Left lung (tissue), 4 donors: ENCODE measurements at regions not wholly inside any gene's neighbourhood (a gene's known extent, or its start where the extent isn't known, plus 50 kb on each side); places are given as distances from the start of the nearest gene placed in this dataset.
"Not testable (repeated sequence)": the region's sequence is repeated elsewhere in the genome, so short reads cannot be mapped to it uniquely, and the experiment has no call there.

Experiments
- ATAC-seq: fragments of 200-7000 bp; cut with Tn5 transposase; one replicate; pipeline ENCODE4 v1.9.1; 2020; ENCODE audit warnings: moderate library complexity
- DNase-seq, 4 donors: peaks; one replicate each; pipeline ENCODE4 v3.0.0-alpha.2; 2013 to 2020
- H3K27ac ChIP-seq, 2 donors: fragments of 200-600 bp; sonication (generic) in 1 of 2; one replicate each; pipeline versions ENCODE4 v1.5.0 to v1.8.0; 2020 to 2021
- H3K27me3 ChIP-seq, 2 donors: fragments of 200-600 bp; sonication (generic) in 1 of 2; one replicate each; pipeline versions ENCODE4 v1.5.0 to v1.8.0; 2020 to 2021
- H3K36me3 ChIP-seq, 2 donors: fragments of 200-600 bp; sonication (generic) in 1 of 2; one replicate each; pipeline versions ENCODE4 v1.5.0 to v1.8.0; 2020 to 2021
- H3K4me1 ChIP-seq, 2 donors: fragments of 200-600 bp; one replicate each; pipeline ENCODE4 v1.8.0; 2021
- H3K4me3 ChIP-seq, 2 donors: fragments of 200-600 bp; sonication (generic) in 1 of 2; one replicate each; pipeline versions ENCODE4 v1.5.0 to v1.8.0; 2020 to 2021; ENCODE audit warnings: mild to moderate bottlenecking in 1 of 2
- H3K9me3 ChIP-seq, 2 donors: fragments of 200-600 bp; sonication (generic) in 1 of 2; one replicate each; pipeline versions ENCODE4 v1.5.0 to v1.8.0; 2020 to 2021
- CTCF ChIP-seq, 2 donors: fragments of 200-600 bp; sonication (generic) in 1 of 2; IDR thresholded peaks; one replicate each; pipeline versions ENCODE4 v1.5.0 to v1.8.0; 2021; ENCODE audit warnings: antibody characterized with exemption in 2 of 2
- intact Hi-C, 2 donors: fragments of 100-400 bp; cut with DNase I; formaldehyde crosslinking; loops; one replicate each; pipeline versions ENCODE4 v1.11.2 to v1.14.2; 2022
- donor health status: DM: no; HTN: yes; CAD: no.
- donor health status: DM: no; HTN: no; CAD: no.

- Histone ChIP-seq H3K36me3 (no peaks in the 10 kb centered on the region), H3K9me3 (no peaks in the 10 kb centered on the region), H3K27ac (peak overlapping the region; percentile 76 to 96), H3K27me3 (no peaks in the 10 kb centered on the region), H3K4me1 (peaks cover 15 to 49% of the 10 kb centered on the region in 2 donors), H3K4me3 (peak overlapping the region in 1 of 2 donors; percentile 42)
- no peak for TF ChIP-seq CTCF (IDR thresholded peaks at IDR 0.05)
- no peak for ATAC-seq
- intact Hi-C loops = no loop called here
- DNase-seq = no peak
These were observed 130.4 kb upstream of the PELI1 start for GRCh38 chr2:64274399-64275173.

- DNase-seq (no peak), ATAC-seq (no peak)
- H3K4me3 ChIP-seq = peak overlapping the region in 1 of 2 donors; percentile 42
- no peaks in the 10 kb centered on the region for H3K27me3 ChIP-seq
- no peaks in the 10 kb centered on the region for H3K9me3 ChIP-seq
- H3K36me3 ChIP-seq = no peaks in the 10 kb centered on the region
- H3K27ac ChIP-seq = peak overlapping the region in 1 of 2 donors; percentile 96
- intact Hi-C loops = no loop called here
- TF ChIP-seq CTCF (IDR thresholded peaks at IDR 0.05) = no peak
- peaks cover 15 to 49% of the 10 kb centered on the region in 2 donors for H3K4me1 ChIP-seq
These were observed 130.9 kb upstream of the PELI1 start for GRCh38 chr2:64275174-64275466.

- Histone ChIP-seq H3K27ac (peak overlapping the region in 1 of 2 donors; percentile 96), H3K27me3 (no peaks in the 10 kb centered on the region), H3K4me1 (peaks cover 15 to 49% of the 10 kb centered on the region in 2 donors), H3K4me3 (peak overlapping the region in 1 of 2 donors; percentile 42), H3K9me3 (no peaks in the 10 kb centered on the region), H3K36me3 (no peaks in the 10 kb centered on the region)
- ATAC-seq (no peak), DNase-seq (no peak)
- TF ChIP-seq CTCF (IDR thresholded peaks at IDR 0.05) = no peak
- intact Hi-C loops = no loop called here
These were observed 132.3 kb upstream of the PELI1 start for GRCh38 chr2:64276417-64277095.

- TF ChIP-seq CTCF (IDR thresholded peaks at IDR 0.05) = no peak
- H3K9me3 ChIP-seq = no peaks in the 10 kb centered on the region
- intact Hi-C loops = no loop called here
- peak overlapping the region in 1 of 2 donors; percentile 42 for H3K4me3 ChIP-seq
- no peaks in the 10 kb centered on the region for H3K27me3 ChIP-seq
- peak in 1 of 4 donors; percentile 60 for DNase-seq
- peaks cover 15 to 45% of the 10 kb centered on the region in 2 donors for H3K4me1 ChIP-seq
- H3K27ac ChIP-seq = peak overlapping the region in 1 of 2 donors; percentile 96
- no peaks in the 10 kb centered on the region for H3K36me3 ChIP-seq
- ATAC-seq = peak; percentile 47
These were observed 133.1 kb upstream of the PELI1 start for GRCh38 chr2:64277101-64277849.

GRCh38 chr2:64280812-64281211, 136.6 kb upstream of the PELI1 start:
- intact Hi-C loops, H3K9me3 ChIP-seq, ATAC-seq, H3K36me3 ChIP-seq, H3K4me3 ChIP-seq, DNase-seq, H3K27ac ChIP-seq, H3K27me3 ChIP-seq: not testable (repeated sequence)
- peaks cover 8 to 32% of the 10 kb centered on the region in 2 donors for H3K4me1 ChIP-seq
